GM12891 (cell line): ENCODE measurements at regions not wholly inside any gene's neighbourhood (a gene's known extent, or its start where the extent isn't known, plus 50 kb on each side); places are given as distances from the start of the nearest gene placed in this dataset.

Source experiments
- DNase-seq: peaks from one replicate; pipeline ENCODE4 v3.0.0; 2011; ENCODE audit warnings: low spot score; ENCODE audit not compliant: insufficient read length
- FAIRE-seq: peaks from 2 replicates; lab custom pipeline; 2011; peaks lifted over from hg19 to GRCh38; lab: Jason Lieb, UNC
- PAX5 ChIP-seq: IDR thresholded peaks from 2 replicates; pipeline ENCODE4 v1.6.1; 2011; ENCODE audit warnings: low read length, moderate library complexity, mild to moderate bottlenecking; ENCODE audit not compliant: insufficient read depth, severe bottlenecking
- POLR2A ChIP-seq: IDR thresholded peaks from 2 replicates; pipeline ENCODE4 v1.6.1; 2011; ENCODE audit warnings: low read depth, low read length, control low read depth
- POLR2AphosphoS5 ChIP-seq: IDR thresholded peaks from 2 replicates; pipeline ENCODE4 v1.6.1; 2011; ENCODE audit warnings: low read depth, low read length, control low read depth
- POU2F2 ChIP-seq: IDR thresholded peaks from 2 replicates; pipeline ENCODE4 v1.6.1; 2011; ENCODE audit warnings: low read depth, mild to moderate bottlenecking, control low read depth, low read length, moderate library complexity
- SPI1 ChIP-seq: IDR thresholded peaks from 2 replicates; pipeline ENCODE4 v1.6.1; 2011; ENCODE audit warnings: low read depth, low read length, control low read depth
- TAF1 ChIP-seq: IDR thresholded peaks from 2 replicates; pipeline ENCODE4 v1.6.1; 2011; ENCODE audit warnings: low read depth, low read length, control low read depth

GRCh38 chr14:54202288-54202687 lies 194.5 kb upstream of the CDKN3 start:
- DNase-seq (no peak), FAIRE-seq (no peak)
- no peak for TF ChIP-seq PAX5
- no peak for TF ChIP-seq POU2F2
- no peak for TF ChIP-seq POLR2A
- TF ChIP-seq POLR2AphosphoS5, result no peak
- no peak for TF ChIP-seq TAF1
- TF ChIP-seq SPI1, result no peak

DNA sequence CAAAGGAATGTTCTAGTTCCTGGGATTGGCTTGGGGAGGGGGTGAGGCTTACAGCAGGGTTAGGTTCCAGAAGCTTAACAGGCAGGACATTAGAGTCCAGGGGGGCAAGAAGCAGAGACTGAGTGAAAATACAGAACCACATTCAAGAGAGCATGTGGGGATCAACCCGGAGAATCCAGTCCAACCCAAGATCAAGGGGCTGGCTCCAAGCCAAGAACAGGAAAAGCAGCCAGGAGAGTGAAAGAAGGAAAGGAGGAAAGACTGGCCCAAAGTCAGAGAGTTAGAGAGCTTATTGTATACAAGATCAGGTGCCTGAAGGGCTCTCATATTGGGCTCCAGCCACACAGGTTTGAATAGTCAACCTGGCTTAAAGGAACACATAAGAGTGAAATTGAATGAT lies 190.3 kb upstream of the CDKN3 start:
- FAIRE-seq (no peak), DNase-seq (no peak)
- TF ChIP-seq TAF1, result no peak
- no peak for TF ChIP-seq POLR2A
- TF ChIP-seq POU2F2, result no peak
- no peak for TF ChIP-seq SPI1
- TF ChIP-seq POLR2AphosphoS5, result no peak
- TF ChIP-seq PAX5, result no peak

- TF ChIP-seq TAF1 (no peak), POLR2A (no peak)
- FAIRE-seq (no peak), DNase-seq (no peak)
These were observed 189.7 kb upstream of the CDKN3 start for GRCh38 chr14:54207075-54207474.

DNA sequence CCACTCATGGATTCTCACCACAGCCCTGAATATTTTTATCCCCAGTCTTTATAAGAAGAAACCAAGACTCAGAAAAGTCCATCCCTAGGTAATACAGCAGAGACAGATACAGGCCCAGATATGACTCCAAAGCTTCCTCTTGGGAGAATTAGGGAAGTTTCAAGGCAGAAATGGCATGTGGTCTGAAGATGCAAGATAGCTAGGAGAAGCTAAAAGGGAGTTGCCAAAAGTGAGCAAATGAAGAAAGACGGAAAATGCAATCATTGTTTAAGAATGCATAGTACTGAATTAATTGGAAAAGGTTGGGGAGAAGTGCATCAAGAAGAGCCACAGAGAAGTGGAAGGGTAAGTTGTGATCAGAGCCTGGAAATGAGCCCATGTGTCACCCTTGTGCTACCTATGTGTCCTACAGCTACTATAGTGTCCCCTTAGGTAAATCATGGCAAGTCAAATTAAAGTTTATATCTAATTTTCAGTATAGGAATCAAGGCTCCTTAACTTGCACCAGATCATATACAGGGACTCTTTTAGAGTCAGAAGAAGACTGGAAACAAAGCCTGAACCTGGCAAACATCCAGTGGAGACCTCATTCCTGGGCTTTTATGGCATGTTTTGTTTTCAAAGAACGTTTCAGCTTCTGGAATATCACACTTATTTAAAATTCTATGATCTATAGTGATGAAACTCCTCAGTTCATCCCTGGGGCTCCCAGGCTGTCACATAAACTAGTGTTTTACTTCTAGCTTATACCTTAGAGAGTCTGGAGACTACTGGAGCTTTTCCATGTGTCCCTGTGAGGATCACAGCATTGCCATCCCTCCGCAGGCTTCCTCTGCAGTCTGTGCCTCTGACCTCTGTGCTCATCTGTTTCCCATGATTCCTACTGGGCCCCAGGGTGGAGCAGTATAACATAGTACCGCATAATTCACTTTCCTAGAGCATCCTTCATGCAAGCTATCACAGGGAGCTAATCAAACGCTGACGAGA lies 189.0 kb upstream of the CDKN3 start:
- TF ChIP-seq TAF1 (no peak), SPI1 (no peak), POU2F2 (no peak), POLR2A (no peak)
- DNase-seq (no peak), FAIRE-seq (no peak)

DNA sequence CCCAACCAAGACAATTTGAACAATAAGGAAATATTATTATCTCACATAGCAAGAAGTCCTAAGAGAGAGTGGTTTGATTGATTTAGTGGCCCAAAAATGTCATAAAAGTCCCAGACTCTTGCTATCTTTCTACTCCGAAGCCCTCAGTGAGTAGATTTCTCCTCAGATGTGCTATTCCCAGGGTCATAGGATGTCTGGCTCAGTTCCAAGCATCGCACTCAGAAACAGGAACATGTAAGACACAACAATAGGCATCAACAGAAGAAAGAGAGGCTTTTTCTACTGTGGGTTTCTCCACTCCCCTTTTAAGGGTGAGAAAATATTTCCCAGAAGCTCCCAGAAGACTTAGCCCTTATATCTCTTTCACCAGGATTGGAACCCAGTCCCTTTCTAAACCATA lies 188.1 kb upstream of the CDKN3 start:
- no peak for FAIRE-seq
- TF ChIP-seq PAX5, result no peak
- TF ChIP-seq POLR2AphosphoS5, result no peak
- TF ChIP-seq POU2F2, result no peak
- no peak for TF ChIP-seq POLR2A
- no peak for TF ChIP-seq SPI1
- TF ChIP-seq TAF1, result no peak
- DNase-seq, result no peak

DNA sequence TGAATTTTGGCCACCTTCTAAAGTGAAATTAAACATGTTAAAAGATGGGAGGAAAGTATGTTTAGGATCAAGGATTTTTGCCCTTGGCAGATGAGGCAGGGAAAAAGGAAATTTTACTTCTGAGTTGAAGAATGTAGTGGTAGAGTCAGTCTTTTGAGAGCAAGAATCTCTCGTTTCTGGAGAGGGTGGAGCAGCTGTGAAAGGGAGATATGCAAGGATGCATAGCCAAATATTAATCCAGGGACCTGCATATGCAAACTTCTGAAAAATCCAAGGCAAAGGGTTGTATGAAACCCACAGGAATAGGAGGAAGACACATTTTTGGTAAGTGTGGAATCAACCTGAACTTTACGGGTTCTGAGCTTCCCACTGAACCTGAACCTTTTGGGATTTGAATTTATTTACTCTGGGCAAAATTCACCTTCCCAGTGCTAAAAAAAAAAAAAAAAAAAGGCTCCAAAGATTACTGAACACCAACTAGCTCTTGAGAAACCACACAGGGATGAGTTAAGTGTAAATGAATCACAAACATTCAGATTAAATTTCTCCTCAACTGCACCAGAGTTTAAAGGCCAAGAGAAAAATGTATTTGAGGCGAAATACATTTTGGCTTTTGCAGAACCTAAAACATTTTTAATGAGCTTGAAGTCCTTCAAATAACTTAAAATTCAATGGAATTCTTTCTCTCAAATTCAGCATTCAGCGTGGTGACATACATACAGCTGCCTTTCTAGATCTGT lies 187.1 kb upstream of the CDKN3 start:
- no peak for FAIRE-seq
- DNase-seq, result no peak
- TF ChIP-seq POLR2A, result no peak
- no peak for TF ChIP-seq POLR2AphosphoS5
- TF ChIP-seq POU2F2, result no peak
- no peak for TF ChIP-seq TAF1

GRCh38 chr14:54211551-54212308 lies 185.1 kb upstream of the CDKN3 start:
- no peak for TF ChIP-seq POU2F2
- FAIRE-seq, result no peak
- DNase-seq, result no peak

DNA sequence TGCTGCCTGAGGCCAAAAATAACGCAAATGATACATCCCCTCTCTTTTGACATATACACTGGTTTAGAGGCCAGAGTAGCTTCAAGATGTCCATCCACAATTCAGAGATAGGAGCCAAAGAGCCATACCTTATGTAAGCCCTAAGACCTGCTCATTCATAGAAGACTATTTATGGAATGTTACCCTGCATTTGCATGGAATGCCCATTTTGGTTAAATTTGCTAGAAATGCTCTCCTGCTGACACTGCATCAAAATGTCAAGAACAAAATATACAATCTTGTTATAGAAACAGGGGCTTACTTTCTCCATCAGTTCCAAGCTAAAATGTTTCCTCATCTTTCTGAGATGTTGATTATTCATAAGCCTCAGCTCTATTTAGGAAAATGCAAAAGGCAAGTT lies 183.3 kb upstream of the CDKN3 start:
- FAIRE-seq (no peak), DNase-seq (no peak)
- no peak for TF ChIP-seq TAF1
- no peak for TF ChIP-seq POU2F2
- TF ChIP-seq PAX5, result no peak
- no peak for TF ChIP-seq POLR2AphosphoS5
- TF ChIP-seq SPI1, result no peak
- no peak for TF ChIP-seq POLR2A

- no peak for FAIRE-seq
- DNase-seq, result no peak
- TF ChIP-seq TAF1 (no peak), POLR2AphosphoS5 (no peak), PAX5 (no peak), SPI1 (no peak), POU2F2 (no peak), POLR2A (no peak)
These were observed 180.0 kb upstream of the CDKN3 start for GRCh38 chr14:54216827-54217226.

DNA sequence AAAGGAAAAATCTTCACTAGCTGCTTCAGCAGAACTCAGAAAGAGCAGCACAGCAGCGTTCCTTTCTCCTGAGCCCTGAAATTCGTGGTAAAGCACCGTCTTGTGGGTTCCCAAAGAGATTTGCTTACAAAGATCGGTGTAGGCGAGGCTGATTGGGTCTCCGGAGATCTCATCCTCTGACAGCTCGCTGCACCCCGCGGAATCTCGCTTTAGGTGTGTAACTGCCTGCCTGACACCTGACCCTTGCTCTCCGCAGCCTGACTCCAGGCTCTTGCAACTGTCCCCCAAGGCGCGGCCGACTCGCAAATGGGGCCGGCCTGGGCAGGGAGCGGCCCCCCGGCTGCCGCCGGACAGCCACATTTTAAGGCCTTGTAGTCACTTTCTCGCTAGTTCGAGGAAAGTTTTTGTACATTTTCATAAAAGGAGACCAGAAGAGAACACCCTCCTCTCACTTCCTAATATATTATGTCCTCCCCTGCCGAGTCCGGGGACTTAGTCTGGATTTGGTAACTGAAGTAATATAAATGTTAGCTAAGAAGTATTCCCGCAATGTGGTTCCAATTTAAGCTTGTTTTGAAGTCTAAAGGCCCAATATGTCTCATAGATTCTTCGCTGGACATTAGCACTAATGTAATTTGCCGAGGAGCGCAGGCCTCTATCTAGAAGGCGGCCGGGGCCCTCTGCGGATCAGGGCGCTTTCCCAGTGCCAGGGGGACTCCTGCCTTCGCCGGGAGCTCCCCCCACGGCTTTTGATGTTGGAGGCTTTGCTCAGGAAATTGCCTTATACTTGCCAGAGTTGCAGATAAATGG lies 177.3 kb upstream of the CDKN3 start:
- DNase-seq (no peak), FAIRE-seq (no peak)
- TF ChIP-seq POLR2AphosphoS5 (no peak), POLR2A (no peak), POU2F2 (no peak), TAF1 (no peak), PAX5 (no peak)
